ENCODE measurements at regions not wholly inside any gene's neighbourhood (a gene's known extent, or its start where the extent isn't known, plus 50 kb on each side); places are given as distances from the start of the nearest gene placed in this dataset.
A peak's percentile ranks its signal among the peaks of the same experiment; 100 is the strongest.

GRCh38 chrX:121579016-121579760 lies 531.8 kb downstream of the GLUD2 start:
- DNase-seq = peak; percentile 39
- no peak overlapping the region for H3K27ac ChIP-seq

GRCh38 chrX:121581885-121582284 lies 534.5 kb downstream of the GLUD2 start:
- intact Hi-C loops (cut with DNase I; ENCODE audit: low total_unique reads) = no loop called here
- TF ChIP-seq CTCF (IDR thresholded peaks at IDR 0.05) = no peak
- no peak for TF ChIP-seq POLR2A (IDR thresholded peaks at IDR 0.05)
- 48 to 56% methylated on average over 4 of the region's 4 CpGs for WGBS, 2 donors

More at GRCh38 chrX:121579016-121579760, 531.8 kb downstream of the GLUD2 start:
- WGBS, 2 donors = 47 to 60% methylated on average over 3 of the region's 3 CpGs
- Histone ChIP-seq H3K36me3 (ENCODE audit: low read depth, missing control alignments) (no peaks in the 10 kb centered on the region), H3K4me1 (no peaks in the 10 kb centered on the region), H3K4me3 (no peak overlapping the region), H3K9me3 (no peaks in the 10 kb centered on the region), H3K27me3 (no peaks in the 10 kb centered on the region)
- intact Hi-C loops (cut with DNase I; ENCODE audit: low total_unique reads) = no loop called here
- peak in 1 of 3 experiments; percentile 19 for TF ChIP-seq CTCF (IDR thresholded peaks at IDR 0.05)
- TF ChIP-seq POLR2A (IDR thresholded peaks at IDR 0.05) = no peak

GRCh38 chrX:121585626-121586025 lies 538.2 kb downstream of the GLUD2 start:
- Histone ChIP-seq H3K27me3 (no peaks in the 10 kb centered on the region), H3K36me3 (ENCODE audit: low read depth, missing control alignments) (no peaks in the 10 kb centered on the region), H3K27ac (no peak overlapping the region), H3K4me1 (no peaks in the 10 kb centered on the region), H3K4me3 (no peak overlapping the region), H3K9me3 (no peaks in the 10 kb centered on the region)
- WGBS, 2 donors = 66 to 69% methylated on average over 3 of the region's 3 CpGs
- DNase-seq = no peak
- intact Hi-C loops (cut with DNase I; ENCODE audit: low total_unique reads) = no loop called here
- no peak for TF ChIP-seq POLR2A (IDR thresholded peaks at IDR 0.05)
- no peak for TF ChIP-seq CTCF (IDR thresholded peaks at IDR 0.05)

More at GRCh38 chrX:121581885-121582284, 534.5 kb downstream of the GLUD2 start:
- Histone ChIP-seq H3K4me3 (no peak overlapping the region), H3K4me1 (no peaks in the 10 kb centered on the region), H3K27me3 (no peaks in the 10 kb centered on the region), H3K27ac (no peak overlapping the region), H3K9me3 (no peaks in the 10 kb centered on the region), H3K36me3 (ENCODE audit: low read depth, missing control alignments) (no peaks in the 10 kb centered on the region)
- no peak for DNase-seq

- H3K36me3 ChIP-seq (ENCODE audit: low read depth, missing control alignments) = no peaks in the 10 kb centered on the region
- no peak overlapping the region for H3K27ac ChIP-seq
- no peaks in the 10 kb centered on the region for H3K27me3 ChIP-seq
- intact Hi-C loops (cut with DNase I; ENCODE audit: low total_unique reads) = no loop called here
- H3K4me1 ChIP-seq = no peaks in the 10 kb centered on the region
- DNase-seq = no peak
- TF ChIP-seq POLR2A (IDR thresholded peaks at IDR 0.05) (no peak), CTCF (IDR thresholded peaks at IDR 0.05) (no peak)
- H3K9me3 ChIP-seq = no peaks in the 10 kb centered on the region
- no peak overlapping the region for H3K4me3 ChIP-seq
- 85 to 89% methylated on average over 3 of the region's 3 CpGs for WGBS, 2 donors
These were observed 545.5 kb downstream of the GLUD2 start for GRCh38 chrX:121592884-121593283.

GRCh38 chrX:121598356-121598755 lies 550.9 kb downstream of the GLUD2 start:
- DNase-seq = no peak
- intact Hi-C loops (cut with DNase I; ENCODE audit: low total_unique reads) = no loop called here
- Histone ChIP-seq H3K4me3 (no peak overlapping the region), H3K9me3 (no peaks in the 10 kb centered on the region), H3K27ac (no peak overlapping the region), H3K36me3 (ENCODE audit: low read depth, missing control alignments) (no peaks in the 10 kb centered on the region), H3K4me1 (no peaks in the 10 kb centered on the region), H3K27me3 (no peaks in the 10 kb centered on the region)
- TF ChIP-seq POLR2A (IDR thresholded peaks at IDR 0.05) = no peak
- 43 to 90% methylated on average over 2 of the region's 2 CpGs for WGBS, 2 donors

All from testis (tissue), 2 donors.